NK-92 treated with Interleukin-12 subunit alpha and Interleukin-12 subunit beta, amount 100 ng/mL, for 24 hours (cell line): ENCODE measurements at regions not wholly inside any gene's neighbourhood (a gene's known extent, or its start where the extent isn't known, plus 50 kb on each side); places are given as distances from the start of the nearest gene placed in this dataset.
"Not testable (repeated sequence)": the region's sequence is repeated elsewhere in the genome, so short reads cannot be mapped to it uniquely, and the experiment has no call there.

ENCODE experiments used
- DNase-seq: peaks from one replicate; lab custom pipeline; 2025; lab: John Stamatoyannopoulos, UW

GRCh38 chr10:36765782-36766414, 359.5 kb upstream of the ANKRD30A start:
- DNase-seq, result no peak

- DNase-seq, result no peak
Measured at GRCh38 chr10:36764823-36765222, 360.6 kb upstream of the ANKRD30A start.

GRCh38 chr10:36761121-36761520, 364.3 kb upstream of the ANKRD30A start:
- DNase-seq, result no peak

GRCh38 chr10:36759141-36759805, 366.1 kb upstream of the ANKRD30A start:
- DNase-seq, result no peak

GRCh38 chr10:36748128-36748871, 377.1 kb upstream of the ANKRD30A start:
- no peak for DNase-seq

GRCh38 chr10:36739884-36740445, 385.4 kb upstream of the ANKRD30A start:
- DNase-seq, result no peak

- DNase-seq, result no peak
Measured at GRCh38 chr10:36738738-36739431, 386.5 kb upstream of the ANKRD30A start.

- no peak for DNase-seq
Measured at GRCh38 chr10:36736311-36736710, 389.1 kb upstream of the ANKRD30A start.

- not testable (repeated sequence) for DNase-seq
Measured at GRCh38 chr10:36734590-36734989, 390.8 kb upstream of the ANKRD30A start.

- DNase-seq, result no peak
Measured at GRCh38 chr10:36730316-36730715, 395.1 kb upstream of the ANKRD30A start.

- DNase-seq, result no peak
Measured at GRCh38 chr10:36728626-36729025, 396.8 kb upstream of the ANKRD30A start.

- no peak for DNase-seq
Measured at GRCh38 chr10:36725581-36726520, 399.5 kb upstream of the ANKRD30A start.

- DNase-seq, result no peak
Measured at GRCh38 chr10:36722777-36723176, 402.6 kb upstream of the ANKRD30A start.

GRCh38 chr10:36721871-36722270, 403.5 kb upstream of the ANKRD30A start:
- no peak for DNase-seq

- no peak for DNase-seq
Measured at GRCh38 chr10:36720895-36721294, 404.5 kb upstream of the ANKRD30A start.

- DNase-seq, result no peak
Measured at GRCh38 chr10:36717118-36717517, 408.3 kb upstream of the ANKRD30A start.

- DNase-seq, result no peak
Measured at GRCh38 chr10:36716291-36716690, 409.1 kb upstream of the ANKRD30A start.

GRCh38 chr10:36712695-36713094, 412.7 kb upstream of the ANKRD30A start:
- DNase-seq, result no peak

- no peak for DNase-seq
Measured at GRCh38 chr10:36711361-36711760, 414.0 kb upstream of the ANKRD30A start.

GRCh38 chr10:36704124-36704523, 421.3 kb upstream of the ANKRD30A start:
- no peak for DNase-seq

- no peak for DNase-seq
Measured at GRCh38 chr10:36703179-36703578, 422.2 kb upstream of the ANKRD30A start.
